Choroid plexus epithelial cell (primary cell): ENCODE measurements at regions not wholly inside any gene's neighbourhood (a gene's known extent, or its start where the extent isn't known, plus 50 kb on each side); places are given as distances from the start of the nearest gene placed in this dataset.
"Not testable (repeated sequence)": the region's sequence is repeated elsewhere in the genome, so short reads cannot be mapped to it uniquely, and the experiment has no call there.

ENCODE experiments used
- DNase-seq: peaks from one replicate; pipeline ENCODE4 v3.0.0-alpha.2; 2010; ENCODE audit warnings: low read depth
- H3K4me3 ChIP-seq: 2 replicates; pipeline ENCODE4 v1.5.1; 2011; ENCODE audit warnings: low read depth, mild to moderate bottlenecking, control low read depth, low read length, moderate library complexity
- CTCF ChIP-seq: conservative IDR thresholded peaks from 2 replicates; pipeline ENCODE4 v1.5.1; 2011; ENCODE audit warnings: low read depth, mild to moderate bottlenecking, control low read depth, inconsistent platforms, low read length, moderate library complexity

GRCh38 chr7:14988941-14989340, 86.4 kb upstream of the DGKB start:
- TF ChIP-seq CTCF: no peak
- DNase-seq: no peak
- H3K4me3 ChIP-seq: no peak overlapping the region

GRCh38 chr7:14978687-14979086, 76.1 kb upstream of the DGKB start:
- no peak for TF ChIP-seq CTCF
- no peak for DNase-seq
- no peak overlapping the region for H3K4me3 ChIP-seq

GRCh38 chr7:14974688-14975087, 72.1 kb upstream of the DGKB start:
- TF ChIP-seq CTCF: no peak
- no peak for DNase-seq

GRCh38 chr7:14973712-14974428, 71.3 kb upstream of the DGKB start:
- H3K4me3 ChIP-seq: no peak overlapping the region
- DNase-seq: peak; percentile 22
- TF ChIP-seq CTCF: no peak

More at GRCh38 chr7:14974688-14975087, 72.1 kb upstream of the DGKB start:
- H3K4me3 ChIP-seq: no peak overlapping the region

GRCh38 chr7:14971678-14972077, 69.1 kb upstream of the DGKB start:
- DNase-seq, H3K4me3 ChIP-seq: not testable (repeated sequence)

GRCh38 chr7:14967376-14967775, 64.8 kb upstream of the DGKB start:
- not testable (repeated sequence) for H3K4me3 ChIP-seq, DNase-seq

GRCh38 chr7:14962778-14963177, 60.2 kb upstream of the DGKB start:
- TF ChIP-seq CTCF: no peak
- H3K4me3 ChIP-seq: no peak overlapping the region
- no peak for DNase-seq

GRCh38 chr7:14960721-14961120, 58.2 kb upstream of the DGKB start:
- H3K4me3 ChIP-seq: no peak overlapping the region
- no peak for DNase-seq
- TF ChIP-seq CTCF: no peak
